Esophagus muscularis mucosa (tissue), 3 donors: ENCODE measurements at regions not wholly inside any gene's neighbourhood (a gene's known extent, or its start where the extent isn't known, plus 50 kb on each side); places are given as distances from the start of the nearest gene placed in this dataset.

Experiments
- CTCF ChIP-seq, 3 experiments: fragments of 200-600 bp in 2 of 3; fragments of 450-650 bp in 1 of 3; sonication (generic) in 2 of 3; IDR thresholded peaks; one replicate each; pipeline ENCODE4 v1.5.1; 2017 to 2019; ENCODE audit warnings: antibody characterized with exemption in 3 of 3, mild to moderate bottlenecking in 2 of 3, moderate library complexity in 1 of 3
- EP300 ChIP-seq: sonication (generic); formaldehyde crosslinking; IDR thresholded peaks from one replicate; pipeline ENCODE4 v1.6.1; 2017; ENCODE audit warnings: antibody characterized with exemption

- TF ChIP-seq CTCF (IDR thresholded peaks at IDR 0.05): no peak
- no peak for TF ChIP-seq EP300
These were observed 351.0 kb downstream of the TCERG1L start for GRCh38 chr10:130960531-130960930.
